HG03520 (cell line): ENCODE measurements at regions not wholly inside any gene's neighbourhood (a gene's known extent, or its start where the extent isn't known, plus 50 kb on each side); places are given as distances from the start of the nearest gene placed in this dataset.

ENCODE experiments used
- ATAC-seq: cut with Tn5 transposase; IDR thresholded peaks from one replicate; pipeline ENCODE4 v1.9.1; 2021; ENCODE audit warnings: mild to moderate bottlenecking, moderate library complexity; ENCODE audit not compliant: unreplicated experiment

DNA sequence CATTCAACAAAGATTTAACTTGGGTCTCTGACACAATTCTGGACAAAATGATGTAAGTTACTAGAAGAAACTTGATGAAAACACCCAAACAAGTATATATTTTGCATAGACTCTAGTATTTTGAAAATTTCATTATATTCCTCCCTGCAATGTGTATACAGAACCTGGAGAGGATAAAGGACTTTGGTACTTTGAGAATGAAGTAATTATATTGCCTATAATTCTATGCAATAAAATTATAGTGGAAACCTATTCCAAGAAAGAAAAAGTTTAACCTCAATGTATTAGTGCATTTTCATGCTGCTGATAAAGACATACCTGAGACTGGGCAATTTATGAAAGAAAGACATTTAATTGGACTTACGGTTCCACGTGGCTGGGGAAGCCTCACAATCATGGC is 1146.1 kb downstream of the KCNT2 start:
- no peak for ATAC-seq

DNA sequence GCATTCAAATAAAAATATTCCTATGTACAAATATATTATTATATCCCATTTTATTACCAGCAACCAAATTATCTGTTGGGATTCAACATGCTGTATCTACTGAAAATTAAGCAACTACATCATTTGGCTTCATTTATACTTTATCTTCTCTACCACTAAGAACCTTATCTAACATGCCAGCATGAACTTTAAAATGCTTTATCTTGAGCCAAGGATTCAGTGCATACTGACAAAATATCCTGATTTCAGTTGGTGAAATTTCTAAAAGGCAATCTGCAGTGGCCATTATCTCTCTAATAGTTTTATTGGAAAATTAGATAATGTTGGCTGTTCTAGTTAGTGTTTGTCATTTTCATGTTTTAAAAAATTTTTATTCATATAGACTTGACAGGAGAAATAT is 1149.9 kb downstream of the KCNT2 start:
- no peak for ATAC-seq

GRCh38 chr1:195450794-195451193 is 1157.4 kb downstream of the KCNT2 start:
- ATAC-seq: no peak

DNA sequence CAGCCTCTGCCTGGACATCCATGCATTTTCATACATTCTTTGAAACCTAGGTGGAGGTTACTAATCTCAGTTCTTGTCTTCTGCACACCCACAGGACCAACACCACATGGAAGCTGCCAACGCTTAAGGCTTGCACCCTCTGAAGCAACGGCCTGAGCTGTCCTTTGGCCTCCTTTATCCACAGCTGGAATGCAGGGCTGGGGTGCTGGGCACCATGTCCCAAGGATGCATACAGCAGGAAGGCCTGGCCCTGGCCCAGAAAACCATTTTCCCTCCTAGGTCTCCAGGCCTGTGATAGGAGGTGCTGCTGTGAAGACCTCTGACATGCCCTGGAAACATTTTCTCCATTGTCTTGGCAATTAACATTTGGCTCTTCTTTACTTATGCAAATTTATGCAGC is 1168.6 kb downstream of the KCNT2 start:
- no peak for ATAC-seq

- no peak for ATAC-seq
Measured at GRCh38 chr1:195434566-195435203, 1173.6 kb downstream of the KCNT2 start.

DNA sequence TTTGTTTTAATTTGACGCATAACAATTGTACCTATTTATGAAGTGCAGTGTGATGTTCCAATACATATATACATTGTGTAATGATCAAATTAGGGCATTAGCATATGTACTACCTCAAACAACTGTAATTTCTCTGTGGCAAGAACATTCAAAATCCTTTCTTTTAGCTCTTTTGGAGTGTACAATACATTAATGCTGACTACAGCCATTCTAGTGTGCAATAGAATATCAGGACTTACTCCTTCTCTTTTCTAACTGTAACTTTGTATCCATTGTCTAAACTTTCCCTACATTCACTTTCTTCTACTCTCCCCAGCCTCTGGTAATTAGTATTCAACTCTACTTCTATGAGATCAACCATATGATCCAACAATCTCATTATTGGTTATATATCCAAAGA is 1177.4 kb downstream of the KCNT2 start:
- no peak for ATAC-seq

DNA sequence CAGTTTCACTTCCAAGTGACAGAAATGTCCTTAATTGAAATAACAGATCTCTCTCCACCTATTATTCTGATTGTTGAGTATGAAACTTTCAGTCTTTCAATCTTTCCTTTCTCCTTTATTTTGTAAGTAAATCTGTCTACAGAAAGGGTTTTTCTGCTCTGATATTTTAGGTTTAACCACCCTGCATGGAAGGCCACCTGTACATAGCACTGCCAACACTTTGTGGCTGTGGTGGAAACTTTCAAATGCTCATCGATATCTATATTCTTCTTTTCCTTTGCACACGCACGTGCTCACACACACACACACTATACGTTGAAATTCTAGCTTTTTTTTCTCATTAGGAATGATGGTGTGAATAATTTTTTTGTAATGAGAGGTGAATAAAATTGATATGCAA is 1179.3 kb downstream of the KCNT2 start:
- no peak for ATAC-seq

DNA sequence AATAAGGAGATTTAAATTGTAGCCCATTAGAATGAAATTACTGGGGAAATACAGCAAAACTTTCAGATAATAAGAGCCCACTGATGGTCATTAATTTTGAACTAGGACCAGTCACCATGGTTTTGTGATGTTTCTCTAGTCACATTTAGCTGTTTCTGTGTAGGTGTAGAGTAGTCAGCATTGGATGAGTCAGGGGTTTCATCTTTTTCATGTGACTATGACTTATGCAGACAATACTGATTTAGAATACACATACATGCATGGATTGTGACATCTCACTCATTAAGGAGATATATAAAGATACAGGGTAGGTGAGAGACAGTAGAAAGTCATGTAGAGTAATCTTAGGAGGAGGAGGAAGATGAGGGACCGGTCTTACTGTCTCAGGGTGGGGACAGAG is 1192.7 kb downstream of the KCNT2 start:
- ATAC-seq: no peak

DNA sequence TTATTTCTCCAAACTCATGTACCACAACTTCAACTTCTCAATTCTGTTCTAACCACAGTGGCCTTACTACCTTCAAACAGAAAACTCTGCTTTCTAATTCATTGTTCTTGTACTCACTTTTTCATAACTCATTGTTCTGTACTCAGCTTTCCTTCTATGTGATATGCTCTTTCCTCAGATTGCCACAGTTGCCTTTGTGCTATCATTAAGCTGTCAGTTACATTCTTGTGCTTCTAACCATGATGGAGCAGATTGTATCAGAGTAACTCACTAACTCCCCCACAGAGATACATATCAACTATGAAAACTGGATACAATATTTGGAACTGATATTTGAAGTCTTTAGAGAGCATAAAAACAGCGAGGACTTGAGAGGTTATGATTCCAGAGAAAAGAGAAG is 1213.7 kb downstream of the KCNT2 start:
- no peak for ATAC-seq

- no peak for ATAC-seq
Measured at GRCh38 chr1:195376190-195376589, 1232.0 kb downstream of the KCNT2 start.

DNA sequence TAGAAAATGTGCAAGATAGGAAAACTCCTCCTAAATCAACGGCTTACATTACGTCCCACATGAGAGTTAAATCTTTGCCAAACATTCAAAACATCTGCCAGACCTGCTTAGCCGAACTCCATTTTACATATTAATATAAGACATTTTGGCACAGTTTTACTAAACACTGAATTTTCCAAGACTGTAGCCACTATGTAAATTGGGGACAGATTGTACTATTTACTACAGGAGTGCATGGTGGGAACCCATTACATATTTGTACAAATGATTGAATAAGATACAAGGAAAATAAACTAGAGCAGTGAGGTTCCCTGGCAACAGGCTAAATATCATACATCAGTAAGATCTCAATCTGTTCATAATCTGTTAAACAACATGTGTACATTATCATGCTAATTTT is 1234.4 kb downstream of the KCNT2 start:
- ATAC-seq: no peak

- no peak for ATAC-seq
Measured at GRCh38 chr1:195345149-195345548, 1263.1 kb downstream of the KCNT2 start.

GRCh38 chr1:195337646-195338045 is 1270.6 kb downstream of the KCNT2 start:
- ATAC-seq: no peak

DNA sequence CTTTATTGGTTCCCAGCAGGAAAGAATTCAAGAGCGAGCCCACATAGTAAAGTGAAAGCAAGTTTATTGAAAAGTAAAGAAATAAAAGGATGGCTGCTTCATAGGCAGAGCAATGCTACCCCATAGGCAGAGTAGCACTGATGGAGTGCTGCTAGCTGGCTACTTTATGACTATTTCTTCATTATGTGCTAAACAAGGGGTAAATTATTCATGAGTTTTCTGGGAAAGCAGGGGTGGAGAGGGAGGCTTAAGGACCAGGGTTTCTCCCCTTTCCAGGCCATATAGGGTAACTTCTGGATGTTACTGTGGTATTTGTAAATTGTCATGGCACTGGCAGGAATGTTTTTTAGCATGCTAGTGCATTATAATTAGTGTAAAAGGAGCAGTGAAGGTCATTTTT is 1271.4 kb downstream of the KCNT2 start:
- ATAC-seq: no peak

DNA sequence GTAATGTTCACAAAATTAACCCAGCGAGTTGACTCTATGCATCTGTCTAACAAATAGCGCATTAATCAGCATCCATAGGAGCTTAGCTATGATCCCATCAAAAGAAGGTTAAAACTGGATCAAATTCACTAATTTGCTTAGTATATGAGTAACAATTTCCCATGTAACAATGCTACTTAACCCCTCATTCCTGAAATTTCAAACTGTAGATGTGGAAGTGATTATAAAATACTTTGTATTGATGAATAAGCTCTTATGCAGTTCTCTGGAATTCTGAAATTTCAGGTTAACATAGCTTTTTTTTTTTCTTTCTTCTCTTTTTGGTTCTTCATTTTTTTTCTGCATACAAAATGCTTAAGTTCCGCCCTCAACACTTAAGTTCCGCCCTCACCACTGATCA is 1272.7 kb downstream of the KCNT2 start:
- ATAC-seq: no peak

DNA sequence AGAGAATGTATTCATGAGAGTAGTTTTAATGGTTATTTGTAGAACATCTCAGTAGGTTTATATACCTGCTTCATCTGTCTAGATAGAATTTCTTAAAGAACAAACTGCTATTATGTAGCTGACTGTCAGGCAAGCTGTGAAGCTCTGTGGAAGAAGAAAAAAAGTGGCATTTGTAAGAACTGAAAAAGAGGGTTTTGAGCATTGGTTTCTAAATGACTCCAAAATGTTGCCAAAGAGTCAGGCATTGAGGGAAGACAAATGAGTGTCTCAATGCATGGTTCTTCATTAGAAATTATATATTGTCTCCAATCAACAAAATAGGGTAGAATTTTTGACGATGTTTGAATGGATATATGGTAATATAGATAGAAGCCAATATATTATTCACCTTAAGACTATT is 1276.1 kb downstream of the KCNT2 start:
- no peak for ATAC-seq

DNA sequence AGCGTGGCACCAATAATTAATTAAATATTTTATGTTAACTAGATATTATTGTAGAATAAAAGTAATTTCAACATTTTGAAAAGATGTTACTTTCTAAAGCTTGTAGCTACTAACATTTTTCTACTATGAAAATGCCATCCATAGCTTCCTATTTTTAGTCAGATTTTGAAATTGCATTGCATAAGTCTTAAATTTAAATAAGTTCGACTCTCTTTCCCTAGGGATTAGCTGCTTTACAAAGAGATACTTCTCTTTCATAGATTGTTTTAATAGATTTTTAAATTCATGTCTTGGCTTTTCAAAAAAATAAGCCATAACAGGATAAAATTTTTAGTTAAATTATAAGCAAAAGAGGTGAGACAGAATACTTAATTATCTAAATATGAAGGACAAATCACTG is 1279.6 kb downstream of the KCNT2 start:
- no peak for ATAC-seq

GRCh38 chr1:195328102-195328501 is 1280.1 kb downstream of the KCNT2 start:
- no peak for ATAC-seq

- ATAC-seq: no peak
Measured at GRCh38 chr1:195327361-195327760, 1280.9 kb downstream of the KCNT2 start.

DNA sequence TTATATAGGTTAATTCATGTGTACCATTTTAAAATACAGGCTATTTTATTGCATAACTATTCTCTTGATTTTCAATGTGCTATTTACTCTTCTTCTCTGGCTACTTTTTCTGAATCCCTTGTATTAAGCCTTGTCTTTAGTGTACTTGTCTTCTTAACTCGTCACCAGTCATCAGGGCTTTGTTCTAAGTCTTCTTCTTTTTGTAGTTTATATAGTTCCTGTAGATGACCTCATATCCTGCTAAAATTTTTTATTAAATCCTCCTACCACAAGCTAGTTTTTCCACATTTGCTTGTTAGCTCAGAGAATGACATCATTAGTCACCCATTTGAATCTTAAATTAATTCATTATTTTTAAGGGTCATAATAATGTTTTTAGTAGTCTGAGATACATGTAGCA is 1281.9 kb downstream of the KCNT2 start:
- ATAC-seq: no peak

DNA sequence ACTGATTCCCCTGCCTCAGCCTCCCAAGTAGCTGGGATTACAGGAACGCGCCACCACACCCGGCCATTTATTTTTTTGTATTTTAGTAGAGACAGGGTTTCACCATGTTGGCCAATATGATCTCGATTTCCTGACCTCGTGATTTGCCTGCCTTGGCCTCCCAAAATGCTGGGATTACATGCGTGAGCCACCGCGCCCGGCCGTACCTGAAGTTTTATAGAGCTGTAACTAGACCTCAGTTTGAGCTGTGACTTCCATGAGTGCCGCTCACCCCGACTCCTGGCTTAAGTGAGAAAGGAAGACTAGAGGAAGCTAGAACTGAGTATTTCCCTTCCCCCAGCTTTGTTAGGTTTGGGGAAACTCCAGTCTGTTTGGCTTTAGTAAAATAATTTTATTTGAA is 1283.1 kb downstream of the KCNT2 start:
- no peak for ATAC-seq

DNA sequence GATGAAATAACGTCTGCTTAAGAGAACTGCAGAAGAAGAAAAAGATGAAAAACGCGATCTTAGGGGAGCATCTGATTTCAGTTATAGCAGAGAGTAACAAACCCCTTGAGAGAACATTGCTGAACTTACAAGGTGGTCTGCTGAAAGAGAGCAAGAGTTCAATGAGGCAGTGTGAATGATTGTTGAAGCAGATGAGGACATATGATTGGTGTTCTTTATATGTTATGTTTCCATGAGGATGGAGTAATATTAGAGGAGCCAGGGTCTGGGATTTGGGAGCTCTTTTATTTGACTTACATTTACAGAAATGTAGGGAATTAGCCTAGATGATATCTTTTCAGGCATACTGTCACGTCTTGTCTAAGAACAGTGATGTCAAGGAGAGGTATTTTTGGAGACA is 1302.0 kb downstream of the KCNT2 start:
- no peak for ATAC-seq

- ATAC-seq: no peak
Measured at GRCh38 chr1:195294911-195295310, 1313.3 kb downstream of the KCNT2 start.

DNA sequence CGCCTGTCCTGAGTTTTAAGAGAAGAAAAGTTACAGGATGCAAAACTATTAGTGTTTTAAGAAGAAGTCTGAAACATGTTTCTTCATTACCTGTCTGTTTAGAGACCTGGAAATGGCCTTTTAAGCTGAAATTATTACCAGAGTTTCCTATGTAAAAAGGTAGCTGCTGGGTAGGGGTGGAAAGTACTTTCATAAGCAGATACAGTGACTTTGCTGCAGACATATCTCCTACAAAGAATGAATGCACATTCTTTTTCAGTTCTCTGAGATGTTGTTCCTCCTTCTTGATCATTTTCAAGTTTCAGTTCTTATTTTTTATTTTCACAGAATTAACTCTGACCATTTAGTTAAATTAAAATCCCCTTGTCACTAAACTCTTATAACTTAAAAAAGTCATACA is 1329.6 kb downstream of the KCNT2 start:
- ATAC-seq: peak; percentile 71
